SK-N-MC (cell line): ENCODE measurements at regions not wholly inside any gene's neighbourhood (a gene's known extent, or its start where the extent isn't known, plus 50 kb on each side); places are given as distances from the start of the nearest gene placed in this dataset.

Source experiments
- EZH2 ChIP-seq: fragments of 200-600 bp; sonication (generic); IDR thresholded peaks from one replicate; pipeline ENCODE4 v1.6.1; 2017; ENCODE audit warnings: antibody characterized with exemption
- POLR2AphosphoS5 ChIP-seq: IDR thresholded peaks from 2 replicates; pipeline ENCODE4 v1.6.1; 2012; ENCODE audit warnings: mild to moderate bottlenecking, low read depth, low read length, borderline replicate concordance

GRCh38 chr6:139883776-139884175 is 509.3 kb upstream of the CITED2 start:
- TF ChIP-seq POLR2AphosphoS5, result no peak
- TF ChIP-seq EZH2, result no peak
